Progenitor cell of endocrine pancreas (in vitro differentiated cells): ENCODE measurements at regions not wholly inside any gene's neighbourhood (a gene's known extent, or its start where the extent isn't known, plus 50 kb on each side); places are given as distances from the start of the nearest gene placed in this dataset.

ENCODE experiments used
- DNase-seq: peaks from one replicate; pipeline ENCODE4 v3.0.0; 2021; ENCODE audit warnings: low spot score; ENCODE audit not compliant: unreplicated experiment
- H3K27ac Mint-ChIP-seq: 2 replicates; pipeline ENCODE4 v1.8.0; 2021; ENCODE audit warnings: mild to moderate bottlenecking, moderate library complexity, mixed read lengths
- H3K27me3 Mint-ChIP-seq: 2 replicates; pipeline ENCODE4 v1.8.0; 2021; ENCODE audit warnings: mixed read lengths
- H3K36me3 Mint-ChIP-seq: 2 replicates; pipeline ENCODE4 v1.8.0; 2022; ENCODE audit warnings: mixed read lengths; ENCODE audit not compliant: insufficient read depth
- H3K4me1 Mint-ChIP-seq: 2 replicates; pipeline ENCODE4 v1.8.0; 2021; ENCODE audit warnings: low read depth, mixed read lengths
- H3K4me3 Mint-ChIP-seq: 2 replicates; pipeline ENCODE4 v1.8.0; 2021; ENCODE audit warnings: low read depth, mild to moderate bottlenecking, moderate library complexity, mixed read lengths
- H3K9me3 Mint-ChIP-seq: 2 replicates; pipeline ENCODE4 v1.8.0; 2021; ENCODE audit warnings: low read depth, mixed read lengths
- CTCF ChIP-seq: fragments of 200-600 bp; sonication (generic); IDR thresholded peaks from one replicate; pipeline ENCODE4 v1.5.0; 2021; ENCODE audit warnings: antibody characterized with exemption, mild to moderate bottlenecking; ENCODE audit not compliant: unreplicated experiment

- Mint-ChIP-seq H3K36me3 (no peaks in the 10 kb centered on the region), H3K4me3 (no peak overlapping the region), H3K27me3 (no peaks in the 10 kb centered on the region), H3K9me3 (peaks cover 7% of the 10 kb centered on the region), H3K4me1 (no peaks in the 10 kb centered on the region), H3K27ac (peak overlapping the region; percentile 35)
- DNase-seq, result no peak
- TF ChIP-seq CTCF, result no peak
These were observed 487.7 kb upstream of the BTBD3 start for GRCh38 chr20:11429889-11430519.

GRCh38 chr20:11430652-11431051 lies 487.0 kb upstream of the BTBD3 start:
- Mint-ChIP-seq H3K9me3 (peaks cover 10% of the 10 kb centered on the region), H3K4me3 (no peak overlapping the region), H3K27me3 (no peaks in the 10 kb centered on the region), H3K36me3 (no peaks in the 10 kb centered on the region), H3K4me1 (no peaks in the 10 kb centered on the region), H3K27ac (no peak overlapping the region)
- no peak for DNase-seq
- TF ChIP-seq CTCF, result no peak

- no peaks in the 10 kb centered on the region for H3K27me3 Mint-ChIP-seq
- H3K9me3 Mint-ChIP-seq, result peaks cover 14% of the 10 kb centered on the region
- TF ChIP-seq CTCF, result no peak
- H3K36me3 Mint-ChIP-seq, result peaks cover 3% of the 10 kb centered on the region
- no peaks in the 10 kb centered on the region for H3K4me1 Mint-ChIP-seq
- no peak for DNase-seq
- no peak overlapping the region for H3K4me3 Mint-ChIP-seq
- no peak overlapping the region for H3K27ac Mint-ChIP-seq
These were observed 486.1 kb upstream of the BTBD3 start for GRCh38 chr20:11431621-11432020.

- no peak overlapping the region for H3K27ac Mint-ChIP-seq
- peaks cover 3% of the 10 kb centered on the region for H3K36me3 Mint-ChIP-seq
- H3K9me3 Mint-ChIP-seq, result peaks cover 21% of the 10 kb centered on the region
- DNase-seq, result no peak
- no peak for TF ChIP-seq CTCF
- H3K27me3 Mint-ChIP-seq, result no peaks in the 10 kb centered on the region
- no peaks in the 10 kb centered on the region for H3K4me1 Mint-ChIP-seq
- no peak overlapping the region for H3K4me3 Mint-ChIP-seq
These were observed 485.3 kb upstream of the BTBD3 start for GRCh38 chr20:11432407-11432806.

- Mint-ChIP-seq H3K9me3 (peaks cover 23% of the 10 kb centered on the region), H3K27ac (no peak overlapping the region), H3K27me3 (no peaks in the 10 kb centered on the region), H3K4me1 (no peaks in the 10 kb centered on the region), H3K4me3 (no peak overlapping the region), H3K36me3 (peaks cover 3% of the 10 kb centered on the region)
- DNase-seq, result no peak
- no peak for TF ChIP-seq CTCF
These were observed 481.4 kb upstream of the BTBD3 start for GRCh38 chr20:11436113-11436905.
